ENCODE measurements at regions not wholly inside any gene's neighbourhood (a gene's known extent, or its start where the extent isn't known, plus 50 kb on each side); places are given as distances from the start of the nearest gene placed in this dataset.

DNA sequence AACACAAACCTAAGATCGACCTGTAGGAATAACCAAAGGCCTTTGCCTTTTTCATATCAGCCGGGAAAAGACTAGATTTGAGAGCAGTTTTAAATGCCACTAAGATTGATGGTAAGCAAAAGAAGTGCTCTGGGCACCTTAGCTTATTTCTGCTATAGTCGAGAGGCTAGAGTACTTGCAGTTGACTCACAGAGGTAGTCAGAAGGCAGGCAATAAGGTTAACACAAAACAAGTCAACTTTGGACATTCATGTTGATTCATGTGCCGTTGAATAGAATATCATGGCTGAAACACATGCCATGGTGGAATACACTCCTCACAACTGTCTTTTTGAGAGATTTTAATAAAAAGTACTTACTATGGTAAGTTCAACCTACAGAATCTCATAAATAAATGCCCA is 507.6 kb downstream of the ZEB2 start:
- WGBS (ENCODE audit: extremely low coverage, insufficient read length, low lambda C conversion rate): no CpG with 5 or more reads among the region's 4 CpGs

More for the DNA sequence above, 507.6 kb downstream of the ZEB2 start:
- H3T11ph ChIP-seq (ENCODE audit: low read length): no peak overlapping the region
- no peak overlapping the region for H2BK15ac ChIP-seq (ENCODE audit: low read depth, low read length)
- no peak overlapping the region for H2AK5ac ChIP-seq (ENCODE audit: insufficient read length, low read length)
- Mint-ChIP-seq H3K36me3 (ENCODE audit: insufficient read depth in 1 of 3, low read depth in 3 of 3) (no peaks in the 10 kb centered on the region), H3K9me3 (no peaks in the 10 kb centered on the region), H3K4me3 (no peak overlapping the region), H3K27me3 (ENCODE audit: low read depth) (no peaks in the 10 kb centered on the region), H3K4me1 (0 out of 4 replicates have a peak, but pooled peaks cover 0 to 3% of the 10 kb centered on the region in 2 experiments), H3K27ac (no peak overlapping the region)
- no peak overlapping the region for H3K9ac ChIP-seq (ENCODE audit: extremely low read depth, insufficient read length, low read length)
- no peak overlapping the region for H2BK20ac ChIP-seq (ENCODE audit: low read depth, low read length, poor library complexity, severe bottlenecking)
- no peak overlapping the region for H3K4ac ChIP-seq (ENCODE audit: low read depth, low read length)
- no peaks in the 10 kb centered on the region for H4K20me1 ChIP-seq (ENCODE audit: control insufficient read depth, insufficient read depth, insufficient read length)
- H3K4me1 ChIP-seq (ENCODE audit: insufficient read depth, low read length): no peaks in the 10 kb centered on the region
- no peak overlapping the region for H3K27ac ChIP-seq (ENCODE audit: insufficient read length, low read depth, low read length)
- no peak overlapping the region for H2AFZ ChIP-seq (ENCODE audit: low read length)
- DNase-seq: no peak
- no peak overlapping the region for H3K18ac ChIP-seq (ENCODE audit: insufficient read length, low read depth, low read length)
- H3K27me3 ChIP-seq (ENCODE audit: insufficient read depth, low read length): no peaks in the 10 kb centered on the region
- H4K91ac ChIP-seq (ENCODE audit: insufficient read length, low read depth, low read length): no peak overlapping the region
- TF ChIP-seq, protein P1, sequence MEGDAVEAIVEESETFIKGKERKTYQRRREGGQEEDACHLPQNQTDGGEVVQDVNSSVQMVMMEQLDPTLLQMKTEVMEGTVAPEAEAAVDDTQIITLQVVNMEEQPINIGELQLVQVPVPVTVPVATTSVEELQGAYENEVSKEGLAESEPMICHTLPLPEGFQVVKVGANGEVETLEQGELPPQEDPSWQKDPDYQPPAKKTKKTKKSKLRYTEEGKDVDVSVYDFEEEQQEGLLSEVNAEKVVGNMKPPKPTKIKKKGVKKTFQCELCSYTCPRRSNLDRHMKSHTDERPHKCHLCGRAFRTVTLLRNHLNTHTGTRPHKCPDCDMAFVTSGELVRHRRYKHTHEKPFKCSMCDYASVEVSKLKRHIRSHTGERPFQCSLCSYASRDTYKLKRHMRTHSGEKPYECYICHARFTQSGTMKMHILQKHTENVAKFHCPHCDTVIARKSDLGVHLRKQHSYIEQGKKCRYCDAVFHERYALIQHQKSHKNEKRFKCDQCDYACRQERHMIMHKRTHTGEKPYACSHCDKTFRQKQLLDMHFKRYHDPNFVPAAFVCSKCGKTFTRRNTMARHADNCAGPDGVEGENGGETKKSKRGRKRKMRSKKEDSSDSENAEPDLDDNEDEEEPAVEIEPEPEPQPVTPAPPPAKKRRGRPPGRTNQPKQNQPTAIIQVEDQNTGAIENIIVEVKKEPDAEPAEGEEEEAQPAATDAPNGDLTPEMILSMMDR (conservative IDR thresholded peaks at IDR 0.05): no peak
- H4K5ac ChIP-seq (ENCODE audit: insufficient read length, low read depth, low read length): no peak overlapping the region
- H3K4me2 ChIP-seq (ENCODE audit: insufficient read depth, insufficient read length, low read length): no peak overlapping the region
- no peak overlapping the region for H3K14ac ChIP-seq (ENCODE audit: insufficient read depth, low read length)
- no peak overlapping the region for H4K8ac ChIP-seq (replicated peaks; ENCODE audit: insufficient read length, low read depth, low read length)
- no peaks in the 10 kb centered on the region for H3K79me1 ChIP-seq (ENCODE audit: insufficient read depth, low read depth, low read length, poor library complexity, severe bottlenecking)
- no peak overlapping the region for H2BK5ac ChIP-seq (ENCODE audit: insufficient read length, low read length)
- H2BK12ac ChIP-seq (ENCODE audit: insufficient read length, low read depth, low read length): no peak overlapping the region
- H3K9me3 ChIP-seq (ENCODE audit: control insufficient read depth, low read depth, low read length): no peaks in the 10 kb centered on the region
- no peaks in the 10 kb centered on the region for H3K23me2 ChIP-seq (ENCODE audit: insufficient read length, low read depth, low read length, poor library complexity, severe bottlenecking)
- H3K23ac ChIP-seq (ENCODE audit: insufficient read length, low read depth, low read length): no peak overlapping the region
- H3K79me2 ChIP-seq (ENCODE audit: insufficient read depth, low read length): no peaks in the 10 kb centered on the region
- H3K56ac ChIP-seq (ENCODE audit: insufficient read length, low read depth, low read length): no peak overlapping the region
- no peak overlapping the region for H2BK120ac ChIP-seq (ENCODE audit: low read depth, low read length, poor library complexity, severe bottlenecking)

Data from H9 (cell line).